HG03520 (cell line): ENCODE measurements at regions not wholly inside any gene's neighbourhood (a gene's known extent, or its start where the extent isn't known, plus 50 kb on each side); places are given as distances from the start of the nearest gene placed in this dataset.

Experiments used
- ATAC-seq: cut with Tn5 transposase; IDR thresholded peaks from one replicate; pipeline ENCODE4 v1.9.1; 2021; ENCODE audit warnings: mild to moderate bottlenecking, moderate library complexity; ENCODE audit not compliant: unreplicated experiment

DNA sequence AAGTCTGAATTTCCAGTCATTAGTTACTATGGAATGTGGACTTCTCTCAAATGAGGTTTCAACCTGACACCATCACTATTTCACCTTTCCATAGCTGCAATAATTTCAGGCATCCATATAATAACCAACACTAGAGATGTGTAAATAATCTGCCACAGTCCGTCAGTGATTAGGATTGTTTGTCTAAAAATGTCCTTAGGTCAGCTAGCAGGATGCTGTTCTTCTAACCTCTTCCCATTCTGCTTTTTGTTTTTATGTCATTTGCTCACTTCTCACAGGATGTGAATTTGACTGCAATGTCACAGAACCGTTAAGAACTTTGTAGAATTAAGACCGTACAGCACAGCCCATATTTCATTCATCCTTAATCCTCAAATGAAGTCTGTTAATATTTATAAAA is 166.4 kb upstream of the RASA1 start:
- no peak for ATAC-seq

DNA sequence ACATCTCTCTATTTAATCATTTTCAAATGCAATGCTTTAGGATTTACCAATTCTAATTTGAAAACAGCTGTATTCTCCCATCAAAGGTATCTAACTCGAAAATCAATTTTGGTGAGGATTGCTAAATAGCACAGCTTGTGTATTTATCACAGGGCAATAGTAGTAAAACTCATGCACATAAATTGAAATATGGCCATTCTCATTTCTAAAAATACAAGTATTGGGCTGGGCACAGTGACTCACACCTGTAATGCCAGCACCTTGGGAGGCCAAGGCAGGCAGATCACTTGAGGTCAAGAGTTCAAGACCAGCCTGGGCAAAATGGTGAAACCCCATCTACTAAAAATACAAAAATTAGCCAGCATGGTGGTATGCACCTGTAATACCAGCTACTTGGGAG is 164.8 kb upstream of the RASA1 start:
- no peak for ATAC-seq

GRCh38 chr5:87103616-87104287 is 163.9 kb upstream of the RASA1 start:
- peak; percentile 74 for ATAC-seq

DNA sequence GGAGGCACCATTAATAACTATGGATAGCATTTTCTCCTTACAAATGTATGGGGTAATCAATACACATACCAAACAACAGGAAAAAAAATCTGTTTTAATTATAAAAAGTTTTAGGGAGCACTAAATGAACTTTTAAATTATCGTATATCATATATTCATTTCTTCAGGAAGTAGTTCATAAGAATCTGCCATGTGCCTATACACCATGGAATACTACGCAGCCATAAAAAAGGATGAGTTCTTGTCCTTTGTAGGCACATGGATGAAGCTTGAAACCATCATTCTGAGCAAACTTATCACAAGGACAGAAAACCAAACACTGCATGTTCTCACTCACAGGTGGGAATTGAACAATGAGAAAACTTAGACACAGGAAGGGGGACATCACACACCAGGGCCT is 162.1 kb upstream of the RASA1 start:
- no peak for ATAC-seq

DNA sequence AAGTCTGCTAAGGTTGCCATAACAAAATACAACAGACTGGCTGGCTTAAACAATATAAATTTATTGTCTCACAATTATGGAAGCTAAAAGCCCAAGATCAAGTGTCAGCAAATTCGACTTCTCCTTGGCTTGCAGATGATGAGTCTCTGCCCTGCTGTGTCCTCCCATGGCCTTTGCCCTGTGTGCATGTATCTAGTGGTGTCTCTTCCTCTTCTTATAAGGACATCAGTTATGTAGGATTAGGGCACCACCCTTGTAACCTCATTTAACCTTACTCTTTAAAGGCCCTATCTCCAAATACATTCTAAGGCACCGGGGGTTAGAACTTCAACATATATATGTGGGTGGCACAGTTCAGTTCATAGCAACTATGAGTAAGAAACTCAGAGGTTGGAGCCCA is 157.9 kb upstream of the RASA1 start:
- ATAC-seq: no peak

DNA sequence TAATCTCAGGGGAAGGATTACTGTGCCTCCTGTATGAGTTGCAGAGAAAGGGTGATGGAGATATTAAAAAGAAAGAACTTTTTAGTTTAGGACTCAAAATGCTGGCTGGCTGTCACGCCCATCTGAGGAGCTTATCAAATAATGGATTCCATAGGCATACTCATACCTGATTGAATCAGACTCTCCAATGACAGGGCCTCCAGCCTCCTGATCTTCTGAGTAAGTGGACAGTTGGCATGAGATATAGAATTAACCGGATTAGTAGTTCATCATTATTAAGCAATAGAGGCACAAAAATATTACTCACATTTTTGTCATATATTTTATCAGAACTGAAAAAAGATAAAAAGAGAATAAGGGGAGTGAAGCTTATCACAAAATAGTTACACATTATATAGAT is 157.0 kb upstream of the RASA1 start:
- no peak for ATAC-seq

GRCh38 chr5:87113861-87114260 is 153.8 kb upstream of the RASA1 start:
- ATAC-seq: no peak

DNA sequence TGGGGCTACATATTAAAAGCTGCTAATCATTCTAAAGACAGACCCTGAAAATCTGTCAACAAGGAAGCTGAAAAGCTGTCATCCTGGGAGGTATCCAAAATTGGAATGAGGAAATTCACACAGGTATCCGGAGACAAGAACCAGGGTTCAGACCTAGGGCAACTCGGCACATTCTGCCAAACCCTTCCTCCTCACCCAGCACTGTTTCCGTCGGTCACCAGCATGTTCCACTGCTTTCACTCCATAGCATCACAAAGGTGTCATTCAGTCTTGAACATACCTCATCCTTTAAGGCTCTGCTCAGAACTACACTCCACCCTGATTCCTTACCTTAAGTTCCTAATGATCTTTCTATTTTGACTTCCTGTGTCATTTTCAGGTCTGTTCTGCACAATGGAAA is 153.1 kb upstream of the RASA1 start:
- no peak for ATAC-seq

DNA sequence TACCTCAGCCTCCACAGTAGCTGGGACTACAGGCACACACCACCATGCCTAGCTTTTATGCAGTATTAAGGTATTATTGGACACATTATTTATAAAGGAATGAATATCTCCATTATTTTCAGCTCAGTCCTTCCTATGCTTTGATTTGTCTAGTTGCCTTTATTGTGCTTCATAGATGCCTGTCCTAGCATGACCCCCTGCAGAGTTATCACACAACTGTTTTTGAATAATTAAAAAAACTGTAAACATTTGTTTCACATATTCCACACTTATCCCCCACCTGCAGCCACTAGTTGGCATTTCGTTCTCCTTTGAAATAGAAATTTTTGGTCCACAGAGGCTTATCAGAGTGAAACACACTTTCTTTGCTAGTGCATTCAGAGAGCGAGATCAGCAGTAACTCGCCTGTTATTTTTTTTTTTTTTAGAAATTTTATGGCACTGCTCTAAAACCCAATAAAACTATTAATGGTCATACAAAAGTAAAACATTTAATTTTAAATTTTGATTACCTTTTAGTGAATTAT is 151.8 kb upstream of the RASA1 start:
- no peak for ATAC-seq

DNA sequence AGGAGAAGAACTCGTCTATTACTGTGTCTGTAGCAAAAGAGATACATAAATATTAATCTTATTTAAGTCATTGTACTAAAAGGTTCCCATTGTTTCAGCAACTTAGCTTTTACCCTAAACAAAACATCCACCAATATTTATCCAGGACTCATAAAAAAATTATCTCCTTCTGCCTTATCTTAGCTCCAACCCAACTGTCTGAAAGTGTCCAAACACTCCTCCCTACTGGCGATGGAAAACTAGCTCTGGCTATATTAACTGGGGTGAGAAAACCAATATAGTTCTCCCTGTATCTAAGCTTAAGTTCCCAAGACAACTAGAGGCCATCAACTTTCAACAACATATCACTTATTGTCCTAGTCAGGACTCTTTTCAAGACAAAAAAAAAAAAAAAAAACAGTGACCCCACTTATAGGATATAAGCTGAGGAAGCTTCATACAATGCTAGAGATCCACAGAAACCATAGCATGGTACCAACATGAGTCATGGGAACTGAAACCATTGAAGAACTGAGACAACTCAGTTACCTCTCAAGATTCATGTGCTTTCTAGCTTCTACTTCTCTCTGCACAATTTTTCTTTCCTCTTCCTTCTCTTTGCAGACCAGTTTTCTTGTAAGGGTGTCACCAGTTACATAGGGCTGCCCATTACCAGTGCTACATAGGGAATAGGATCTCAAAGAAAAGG is 150.7 kb upstream of the RASA1 start:
- ATAC-seq: peak; percentile 91

DNA sequence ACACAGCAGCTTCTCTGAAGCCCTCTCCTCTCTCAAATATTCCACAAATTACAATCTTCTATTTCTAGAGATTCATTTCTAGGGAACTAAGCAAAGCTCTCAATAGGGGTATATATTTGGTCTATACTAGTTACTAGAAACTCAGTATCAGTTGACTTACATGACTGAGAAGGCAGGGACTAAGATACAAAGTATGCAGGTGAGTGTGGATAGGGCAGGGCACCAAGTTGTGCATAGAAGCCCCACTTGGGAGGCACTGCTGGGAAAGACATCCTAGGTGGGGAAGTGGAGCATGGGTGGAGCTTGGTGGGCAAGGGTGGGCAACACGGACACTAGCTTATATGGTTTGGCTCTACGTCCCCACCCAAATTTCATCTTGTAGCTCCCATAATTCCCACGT is 148.1 kb upstream of the RASA1 start:
- ATAC-seq: no peak

DNA sequence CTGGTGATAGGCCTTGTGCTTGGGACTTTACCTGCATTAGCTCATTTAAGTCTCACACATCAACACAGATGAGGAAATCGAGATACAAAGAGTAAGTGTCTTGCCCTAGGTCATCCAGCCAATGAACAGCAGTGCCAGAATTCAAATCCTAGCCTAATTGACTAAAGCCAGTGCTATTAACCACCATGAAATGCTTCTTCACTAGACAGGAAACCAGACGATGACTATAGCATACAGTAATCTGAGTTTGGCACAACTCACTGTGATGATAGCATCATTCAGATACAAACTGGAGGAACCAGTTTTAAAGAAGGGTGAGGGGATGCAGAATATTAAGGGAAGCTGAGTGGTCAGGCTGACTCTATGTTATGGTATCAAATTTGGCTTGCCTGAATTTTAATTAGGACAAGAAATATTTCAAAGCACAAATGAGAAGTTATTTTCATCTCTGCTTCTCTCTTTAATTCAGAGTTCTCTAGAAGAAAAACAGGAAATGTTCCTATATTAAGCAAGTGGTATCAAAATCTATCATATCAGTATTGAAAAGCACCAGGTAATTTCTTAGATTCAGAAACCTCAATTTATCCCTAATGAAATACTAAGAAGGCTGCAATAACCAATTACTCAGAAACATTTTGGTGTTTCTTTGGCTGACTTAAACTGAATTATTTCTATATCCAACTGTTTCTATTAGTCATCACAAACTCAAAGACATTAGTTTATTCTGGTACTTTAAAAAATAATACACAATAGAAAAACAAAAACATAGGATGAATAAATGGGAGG is 147.0 kb upstream of the RASA1 start:
- peak; percentile 20 for ATAC-seq

- ATAC-seq: peak; percentile 63
These were observed 146.2 kb upstream of the RASA1 start for GRCh38 chr5:87121304-87122150.

DNA sequence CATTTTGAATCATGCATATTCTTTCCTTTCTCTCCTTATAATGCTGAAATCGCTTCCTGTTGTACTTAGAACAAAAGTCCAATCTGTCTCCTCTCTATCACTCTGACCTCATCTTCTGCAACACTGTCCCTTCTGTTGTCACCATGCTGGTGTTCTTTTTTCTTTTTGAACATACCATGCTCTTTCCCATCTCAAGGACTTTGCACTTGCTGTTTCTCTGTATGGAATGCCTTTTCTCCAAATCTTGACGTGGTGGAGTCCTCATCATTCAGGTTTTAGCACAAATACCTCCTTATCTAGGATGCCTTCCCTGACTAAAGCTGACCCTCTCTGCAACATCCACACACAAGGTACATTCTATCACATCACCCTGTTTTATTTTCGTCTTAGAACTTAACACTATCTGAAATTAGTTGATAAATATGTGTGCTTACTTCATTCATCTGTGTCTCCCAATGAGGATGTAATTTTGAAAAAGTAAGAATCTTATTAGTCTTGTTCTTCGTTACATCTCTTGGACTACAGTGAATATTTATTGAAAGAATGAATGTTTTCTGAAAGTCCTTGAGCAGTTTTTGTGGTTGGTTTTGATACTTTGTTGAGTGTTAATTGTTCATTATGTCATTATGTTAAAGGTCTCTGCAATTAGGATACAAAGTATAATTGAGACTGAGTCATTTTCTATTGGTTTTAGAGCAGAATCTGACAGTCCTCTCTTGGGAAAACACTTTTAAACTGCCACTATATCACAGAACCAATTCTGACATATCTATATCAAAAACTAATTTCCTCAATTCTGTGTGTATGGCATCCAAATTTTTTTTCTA is 145.3 kb upstream of the RASA1 start:
- no peak for ATAC-seq

DNA sequence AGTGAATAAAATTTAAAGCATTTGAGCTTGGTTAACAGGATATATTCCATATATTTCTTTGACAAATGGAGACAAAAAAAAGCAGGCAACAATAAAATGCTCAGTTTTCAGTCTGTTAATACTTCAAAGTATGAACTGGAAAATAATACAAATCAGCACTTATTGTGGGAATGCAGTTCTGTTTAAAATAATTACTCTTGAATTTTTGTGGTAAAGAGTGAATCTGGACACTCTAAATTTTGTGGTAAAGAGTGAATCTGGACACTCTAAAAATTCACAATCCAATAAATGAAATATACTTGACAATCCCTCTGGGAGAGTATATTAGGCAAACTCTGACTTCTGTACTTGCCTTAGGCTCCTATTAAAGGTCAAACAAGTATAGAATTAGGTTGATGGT is 141.9 kb upstream of the RASA1 start:
- no peak for ATAC-seq

- ATAC-seq: no peak
These were observed 140.8 kb upstream of the RASA1 start for GRCh38 chr5:87126869-87127268.

- no peak for ATAC-seq
These were observed 140.3 kb upstream of the RASA1 start for GRCh38 chr5:87127426-87127825.

GRCh38 chr5:87127956-87128687 is 139.6 kb upstream of the RASA1 start:
- ATAC-seq: no peak

GRCh38 chr5:87129046-87129445 is 138.6 kb upstream of the RASA1 start:
- ATAC-seq: no peak
